Epithelial cell of proximal tubule (primary cell): ENCODE measurements at regions not wholly inside any gene's neighbourhood (a gene's known extent, or its start where the extent isn't known, plus 50 kb on each side); places are given as distances from the start of the nearest gene placed in this dataset.

ENCODE experiments used
- DNase-seq: peaks from one replicate; pipeline ENCODE4 v3.0.0-alpha.2; 2011; ENCODE audit warnings: low read depth
- H3K4me3 ChIP-seq: 2 replicates; pipeline ENCODE4 v1.5.1; 2011; ENCODE audit warnings: low read depth, mild to moderate bottlenecking, low read length
- CTCF ChIP-seq: conservative IDR thresholded peaks from 2 replicates; pipeline ENCODE4 v1.5.1; 2012; ENCODE audit warnings: low read depth, mild to moderate bottlenecking, low read length

GRCh38 chr13:111632906-111633305 lies 312.5 kb downstream of the TEX29 start:
- no peak overlapping the region for H3K4me3 ChIP-seq
- TF ChIP-seq CTCF, result no peak
- DNase-seq, result no peak

GRCh38 chr13:111633401-111633800 lies 313.0 kb downstream of the TEX29 start:
- DNase-seq, result no peak
- TF ChIP-seq CTCF, result no peak
- no peak overlapping the region for H3K4me3 ChIP-seq

GRCh38 chr13:111634410-111634809 lies 314.0 kb downstream of the TEX29 start:
- no peak overlapping the region for H3K4me3 ChIP-seq
- no peak for TF ChIP-seq CTCF
- no peak for DNase-seq

- TF ChIP-seq CTCF, result no peak
- DNase-seq, result no peak
- H3K4me3 ChIP-seq, result no peak overlapping the region
Measured at GRCh38 chr13:111636271-111636670, 315.8 kb downstream of the TEX29 start.

GRCh38 chr13:111636804-111637203 lies 316.4 kb downstream of the TEX29 start:
- TF ChIP-seq CTCF, result no peak
- no peak for DNase-seq
- no peak overlapping the region for H3K4me3 ChIP-seq

- no peak overlapping the region for H3K4me3 ChIP-seq
- no peak for TF ChIP-seq CTCF
- DNase-seq, result no peak
Measured at GRCh38 chr13:111637365-111637764, 316.9 kb downstream of the TEX29 start.

GRCh38 chr13:111638233-111638632 lies 317.8 kb downstream of the TEX29 start:
- DNase-seq, result no peak
- H3K4me3 ChIP-seq, result no peak overlapping the region
- no peak for TF ChIP-seq CTCF
